NCI-H1105 treated with DMSO at 0.1 percent for 48 hours (cell line): ENCODE measurements at regions not wholly inside any gene's neighbourhood (a gene's known extent, or its start where the extent isn't known, plus 50 kb on each side); places are given as distances from the start of the nearest gene placed in this dataset.

Source experiments
- DNase-seq: peaks from one replicate; lab custom pipeline; 2025; lab: John Stamatoyannopoulos, UW

DNA sequence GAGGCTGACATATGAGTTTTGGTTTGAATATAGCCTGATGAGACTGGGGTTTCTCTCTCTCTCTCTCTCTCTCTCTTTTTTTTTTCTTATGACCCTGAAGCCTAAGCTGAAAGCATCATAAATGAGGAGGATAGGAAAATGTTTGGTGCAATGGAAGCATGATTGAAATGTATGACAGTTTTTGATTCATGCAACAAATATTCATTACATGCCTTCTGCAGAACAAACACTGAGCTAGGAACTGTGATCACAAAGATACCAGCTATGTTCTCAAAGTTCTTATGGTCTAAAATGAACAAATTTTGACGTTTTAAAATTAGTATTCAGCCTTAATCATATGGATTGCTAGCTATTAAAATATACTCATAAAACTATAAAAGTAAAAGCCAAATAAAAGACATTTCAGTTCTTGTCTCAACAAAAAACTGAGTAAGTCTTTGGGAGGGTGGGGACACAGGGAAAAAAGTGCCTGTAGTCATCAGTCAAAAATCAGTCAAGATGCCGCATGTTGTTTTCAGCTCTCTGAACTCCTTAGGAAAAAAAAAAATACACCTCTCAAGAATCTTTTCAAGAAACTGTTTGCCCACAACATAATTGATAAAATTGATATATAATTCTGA is 57.2 kb downstream of the NKX6-1 start:
- no peak for DNase-seq

DNA sequence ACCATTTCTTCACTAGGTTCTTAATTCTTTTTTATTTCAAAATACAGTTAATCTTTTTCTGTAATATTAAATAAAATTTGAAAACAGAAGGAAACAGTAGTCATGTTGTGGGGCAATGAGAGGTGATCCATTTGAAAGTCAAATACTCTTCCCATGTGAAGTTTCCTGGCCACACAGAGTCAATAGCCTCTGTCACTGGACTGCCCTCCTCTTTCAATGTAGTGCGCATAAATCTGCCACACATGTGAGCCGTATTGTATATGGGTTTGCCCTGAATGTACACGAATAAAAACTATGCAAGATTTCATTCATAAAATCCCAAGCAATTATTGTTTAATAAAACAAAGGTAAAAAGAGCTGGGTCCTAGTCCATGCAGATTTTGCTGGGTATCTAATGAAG is 59.1 kb downstream of the NKX6-1 start:
- DNase-seq = no peak

DNA sequence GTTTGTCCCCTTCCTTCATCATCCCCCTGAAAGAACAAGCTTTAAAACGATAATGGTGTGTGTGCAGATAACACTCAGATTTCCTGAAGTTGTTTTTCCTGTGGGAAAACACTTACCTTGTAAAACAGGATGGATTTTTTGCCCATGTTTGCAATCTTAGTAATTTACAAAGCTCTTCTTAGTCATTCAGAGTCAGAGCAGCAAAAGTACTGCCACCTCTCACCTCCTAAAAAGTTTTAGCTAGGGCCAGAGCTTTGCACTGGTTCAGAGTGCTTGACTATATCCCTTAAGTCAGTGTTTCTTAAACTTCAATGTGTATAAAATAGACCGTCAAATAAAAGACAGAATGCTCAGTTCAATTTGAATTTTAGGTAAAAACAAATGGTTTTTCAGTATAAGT is 62.3 kb downstream of the NKX6-1 start:
- DNase-seq = no peak

DNA sequence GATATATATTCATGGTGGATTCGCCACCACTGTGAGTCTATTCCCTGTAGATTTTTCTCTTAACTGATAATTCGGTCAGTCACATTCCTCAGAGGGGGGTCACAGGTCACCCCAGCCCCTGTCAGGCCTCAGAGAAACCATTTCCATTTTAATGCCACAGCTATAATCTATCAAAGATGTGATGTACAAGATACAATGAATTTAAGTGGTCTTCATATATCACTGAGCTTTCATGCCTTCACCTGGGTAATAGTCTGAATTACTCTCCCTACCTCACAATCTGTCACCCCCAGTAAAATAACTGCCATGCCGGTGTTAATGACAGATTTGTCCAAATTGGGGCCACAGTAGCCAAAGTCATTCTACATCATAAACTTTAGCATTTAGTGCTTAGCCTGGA is 64.7 kb downstream of the NKX6-1 start:
- DNase-seq = no peak

DNA sequence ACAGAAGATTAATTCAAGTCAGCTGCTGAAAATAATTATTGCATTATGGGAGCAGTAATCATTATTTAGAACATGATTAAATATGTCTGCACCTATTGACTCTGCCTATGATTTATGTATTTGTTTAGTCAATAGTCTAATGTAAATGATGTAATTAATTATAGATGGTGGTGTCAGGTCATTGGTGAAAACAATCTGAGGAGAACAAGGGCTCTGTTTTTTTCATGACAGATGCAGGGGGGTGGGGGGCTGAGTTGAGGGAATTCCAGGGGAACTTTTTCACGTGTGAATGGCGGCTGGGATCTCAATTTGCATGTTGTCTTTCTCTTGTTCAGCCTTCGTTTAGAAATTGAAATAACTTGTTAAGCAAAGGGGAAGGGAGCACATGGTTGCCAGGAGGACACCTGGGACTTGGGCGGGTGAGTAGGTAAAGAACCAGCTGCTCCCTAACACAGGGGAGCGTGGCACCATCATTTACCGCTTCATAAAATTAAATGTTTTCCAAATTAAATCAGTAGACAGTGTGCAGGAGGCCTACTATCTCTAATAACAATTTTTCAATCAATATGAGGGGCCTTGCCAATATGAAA is 65.4 kb downstream of the NKX6-1 start:
- peak; percentile 69 for DNase-seq

DNA sequence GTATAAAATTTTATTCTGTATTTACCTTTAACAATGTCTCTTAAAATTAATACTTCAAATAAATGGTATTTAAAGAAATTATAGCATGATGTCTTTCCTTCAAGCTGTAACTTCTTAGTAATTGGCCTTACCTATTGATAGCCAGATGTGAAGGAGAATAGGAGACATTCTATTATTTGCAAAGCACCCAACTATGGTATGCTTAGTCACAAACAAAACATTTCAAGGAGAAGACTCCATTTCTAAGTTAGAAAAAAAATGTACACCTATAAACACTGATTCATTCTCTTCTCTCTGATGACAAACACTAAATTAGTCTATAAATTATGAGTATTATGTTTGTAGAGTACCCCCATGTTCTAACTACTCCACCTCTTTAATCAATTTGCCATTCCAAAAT is 66.4 kb downstream of the NKX6-1 start:
- no peak for DNase-seq

DNA sequence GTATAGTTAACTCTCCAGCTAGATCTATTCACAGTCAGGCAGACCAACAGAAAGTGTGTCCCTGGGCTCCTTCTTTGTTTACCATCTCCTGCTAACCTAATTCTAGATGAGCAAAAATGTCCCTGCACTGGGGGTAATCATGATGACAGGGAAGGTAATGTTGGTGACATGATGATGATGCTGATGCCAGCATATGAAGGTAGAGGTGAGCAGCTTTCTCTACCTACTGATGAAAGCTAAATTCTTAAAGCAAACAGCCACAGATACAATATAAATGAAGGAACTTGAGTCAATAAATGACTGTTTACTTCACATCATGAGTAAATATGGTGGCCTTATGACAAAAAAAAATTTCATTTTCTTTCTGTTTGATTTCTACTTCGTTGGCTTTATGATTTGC is 78.5 kb downstream of the NKX6-1 start:
- no peak for DNase-seq

DNA sequence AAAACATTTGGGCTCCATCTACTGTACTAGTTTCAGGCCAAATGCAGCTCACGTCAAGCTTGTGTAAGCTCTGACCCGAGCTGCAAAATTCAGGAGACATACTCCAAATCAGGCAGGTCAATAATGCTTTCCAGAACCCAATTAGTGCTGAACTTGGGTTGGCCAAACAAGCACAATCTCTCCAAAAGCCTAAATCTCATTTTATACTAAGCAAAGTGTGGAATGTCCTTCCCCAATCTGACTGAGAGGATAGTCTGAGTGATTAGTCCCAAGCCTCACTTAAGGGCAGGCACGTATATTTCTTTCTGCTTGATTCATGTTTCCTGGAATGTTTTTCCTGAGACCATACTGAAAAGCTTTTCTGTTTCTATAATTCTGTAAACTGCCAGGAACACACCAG is 79.9 kb downstream of the NKX6-1 start:
- DNase-seq = no peak

DNA sequence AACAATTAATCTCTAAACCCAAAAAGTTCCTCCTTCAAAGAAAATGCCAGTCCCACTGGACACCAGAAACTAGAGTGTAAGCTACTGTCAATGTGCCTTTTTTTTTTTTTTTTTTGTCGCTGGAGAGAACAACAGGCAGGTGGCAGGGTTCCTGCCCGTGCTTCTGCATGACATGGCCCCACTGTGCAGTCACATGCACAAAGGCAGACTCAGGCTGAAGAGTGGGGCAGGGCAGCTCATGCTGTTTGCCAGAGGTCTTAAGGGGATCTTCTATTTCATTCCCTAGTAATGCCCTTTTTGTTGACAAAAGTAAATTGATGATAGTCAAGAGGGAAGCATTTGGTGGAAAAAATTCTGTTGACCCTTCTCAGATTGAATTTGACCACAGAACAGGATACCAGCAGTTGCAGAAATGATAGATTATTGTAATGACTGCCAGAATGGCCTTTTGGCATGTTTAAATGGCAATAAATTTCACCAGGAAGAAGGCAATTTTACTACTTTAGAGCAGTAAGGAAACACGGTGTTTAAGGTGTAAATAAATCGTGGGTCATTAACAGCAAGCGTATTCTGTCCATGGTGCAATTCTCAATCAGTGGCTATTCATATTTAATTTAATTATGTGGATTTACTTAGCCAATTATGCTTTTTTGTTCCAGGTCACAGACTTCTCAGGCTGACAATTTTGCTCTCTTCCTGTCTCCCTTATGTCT is 80.9 kb downstream of the NKX6-1 start:
- peak; percentile 56 for DNase-seq

DNA sequence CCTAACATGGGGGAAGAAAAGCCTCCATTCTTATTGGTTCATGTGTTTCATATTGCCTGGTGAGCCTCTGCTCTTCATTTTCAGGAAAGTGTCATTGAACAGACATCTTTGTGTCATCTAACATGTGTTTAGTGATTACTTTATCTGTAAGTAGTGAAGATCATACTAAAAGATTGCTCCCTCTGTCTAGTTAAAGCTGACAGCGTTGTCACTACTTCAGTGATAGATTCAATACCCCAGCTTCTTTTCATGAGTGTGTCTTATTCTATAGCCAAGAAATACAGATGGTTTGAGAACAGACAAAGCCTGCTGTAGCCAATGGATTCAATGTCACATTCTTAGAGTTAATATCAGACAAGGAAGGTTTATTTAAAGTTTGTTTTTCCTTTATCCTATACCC is 85.1 kb downstream of the NKX6-1 start:
- DNase-seq = no peak

DNA sequence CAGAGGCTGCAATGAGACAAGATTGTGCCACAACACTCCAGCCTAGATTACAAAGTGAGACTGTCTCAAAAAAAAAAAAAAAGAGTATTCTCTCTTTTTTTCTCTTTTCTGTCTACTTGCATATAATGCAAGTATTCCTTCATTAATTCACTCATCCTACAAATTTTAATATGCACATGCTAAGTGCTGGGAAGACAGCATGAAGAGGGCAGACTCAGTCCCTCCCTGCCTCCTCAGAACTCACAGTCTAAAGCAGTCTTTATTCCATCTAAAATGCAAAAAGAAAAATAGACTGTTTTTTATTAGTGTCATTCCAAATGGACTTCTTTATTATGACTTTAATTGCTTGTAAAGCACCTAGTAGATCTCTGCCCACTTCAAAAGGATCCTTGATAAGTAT is 85.6 kb downstream of the NKX6-1 start:
- no peak for DNase-seq

DNA sequence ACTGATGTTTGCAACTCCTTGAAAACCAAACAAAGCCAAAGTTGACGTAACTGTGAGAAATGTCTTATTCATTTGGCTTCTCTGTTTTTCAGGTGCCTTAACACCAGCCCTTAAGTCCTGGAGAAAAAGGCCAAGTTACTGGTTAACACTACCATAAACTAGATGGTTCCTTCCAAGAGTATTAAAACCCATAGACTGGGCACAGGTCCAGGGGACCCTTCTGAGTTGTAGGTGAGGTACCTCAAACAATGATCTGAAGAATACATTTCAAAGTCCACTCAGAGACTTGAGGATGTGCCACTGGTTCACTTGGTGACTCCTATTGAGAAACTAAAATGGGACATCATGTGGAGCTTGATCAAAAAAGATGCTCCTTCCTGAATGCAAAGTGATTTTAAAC is 87.0 kb downstream of the NKX6-1 start:
- no peak for DNase-seq

DNA sequence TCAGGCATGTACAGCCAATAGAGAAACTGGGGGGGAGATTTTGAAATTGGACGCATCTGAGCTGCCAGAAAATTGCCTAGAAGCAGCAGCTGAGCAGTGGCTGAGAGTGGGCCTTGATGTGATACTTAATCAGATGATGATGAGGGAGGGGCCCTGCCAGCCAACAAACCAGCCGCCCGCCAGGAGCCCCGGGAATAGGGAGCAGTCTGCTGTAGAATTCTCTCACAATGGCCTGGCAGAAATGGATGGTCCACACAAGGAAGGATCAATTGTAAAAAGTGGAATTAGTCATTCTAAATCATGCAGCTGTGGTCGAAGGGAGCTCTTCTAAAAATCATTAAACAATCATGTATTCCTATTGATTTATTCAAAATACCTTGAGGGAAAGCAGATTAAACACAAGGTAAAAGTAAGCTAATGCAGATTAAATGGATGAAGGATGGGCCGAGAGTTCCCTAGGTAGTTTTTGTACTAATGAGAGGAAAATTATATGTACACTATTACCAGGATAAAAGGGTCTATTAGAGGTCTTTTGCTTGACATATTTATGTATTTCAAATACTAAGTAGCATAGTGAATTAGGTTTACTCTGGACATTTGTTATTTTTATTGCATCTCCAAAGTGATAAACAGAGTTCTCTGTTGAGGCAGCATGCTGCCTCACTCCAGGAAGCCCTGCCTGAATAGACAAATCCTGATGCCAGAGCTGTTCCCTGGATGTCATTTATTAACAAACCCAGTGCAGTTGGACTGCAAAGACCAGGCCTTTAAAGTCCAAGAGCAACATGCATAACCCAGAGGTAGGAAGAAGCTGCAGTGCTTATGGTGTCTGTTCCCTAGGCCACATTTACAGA is 91.3 kb downstream of the NKX6-1 start:
- no peak for DNase-seq

DNA sequence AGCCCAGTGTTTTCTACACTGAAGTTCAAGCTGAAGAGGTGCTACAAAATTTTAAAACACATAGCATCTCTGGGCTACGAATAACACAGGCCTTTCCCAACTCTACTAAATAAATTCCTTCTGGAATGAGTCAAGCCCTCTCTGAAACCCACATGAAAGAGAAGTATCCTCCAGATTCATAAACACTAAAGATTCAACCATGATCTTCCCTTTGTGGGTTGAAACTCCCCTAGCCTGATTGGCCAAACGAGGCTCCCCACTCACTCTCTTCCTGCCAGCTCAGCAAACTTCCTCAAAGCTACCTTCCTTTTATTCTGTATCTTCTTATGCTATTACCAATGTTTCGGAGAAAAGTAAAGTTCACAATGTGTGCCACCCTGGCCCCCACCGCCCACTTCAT is 95.4 kb downstream of the NKX6-1 start:
- no peak for DNase-seq

DNA sequence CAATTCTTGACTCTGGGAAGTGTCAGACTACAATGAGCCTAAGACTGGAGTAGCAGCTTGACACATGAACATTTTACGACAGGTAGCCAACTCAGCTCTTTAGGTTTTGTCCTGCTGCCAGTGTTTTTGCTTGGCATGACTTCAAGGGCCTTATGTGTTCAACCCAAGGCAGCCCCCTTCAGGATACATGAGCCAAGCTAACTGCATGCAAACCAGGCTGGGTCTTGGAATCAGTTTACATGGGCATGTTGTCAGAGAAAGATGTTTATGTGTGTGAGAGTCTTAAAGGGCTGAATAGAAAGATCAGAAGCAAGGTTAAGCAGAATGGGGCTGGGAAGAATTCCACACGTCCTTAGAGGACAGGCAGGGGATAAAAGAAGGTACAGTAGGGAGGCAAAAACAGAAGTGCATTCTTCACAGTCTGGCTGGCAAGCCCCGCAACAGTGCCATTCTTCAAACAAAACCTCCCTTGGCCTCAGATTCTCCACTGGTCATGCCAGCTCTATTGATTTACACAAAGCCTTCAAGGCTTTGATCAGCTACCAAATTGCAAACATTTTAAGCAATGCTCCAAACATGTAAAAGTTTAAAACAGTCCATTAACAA is 97.3 kb downstream of the NKX6-1 start:
- DNase-seq = peak; percentile 80

DNA sequence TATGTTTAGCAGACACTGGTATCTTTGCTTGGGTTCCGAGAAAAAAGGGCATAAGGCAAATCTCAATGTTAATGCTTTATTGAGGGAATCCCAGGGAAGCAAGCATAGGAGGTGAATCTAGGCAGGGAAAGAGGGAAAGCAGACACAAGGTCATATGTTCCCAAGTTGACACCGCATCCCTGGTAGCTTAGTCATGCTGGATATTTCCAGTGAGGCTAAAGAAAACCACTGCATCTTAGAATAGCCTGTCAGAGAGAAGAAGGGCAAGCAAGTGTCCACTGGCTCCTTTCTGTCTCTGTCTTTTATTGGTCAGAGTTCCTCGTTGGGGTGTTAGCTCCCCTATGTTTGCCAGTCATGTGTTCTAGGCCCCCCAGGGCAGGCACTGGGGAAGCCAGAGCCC is 104.7 kb downstream of the NKX6-1 start:
- DNase-seq = no peak

DNA sequence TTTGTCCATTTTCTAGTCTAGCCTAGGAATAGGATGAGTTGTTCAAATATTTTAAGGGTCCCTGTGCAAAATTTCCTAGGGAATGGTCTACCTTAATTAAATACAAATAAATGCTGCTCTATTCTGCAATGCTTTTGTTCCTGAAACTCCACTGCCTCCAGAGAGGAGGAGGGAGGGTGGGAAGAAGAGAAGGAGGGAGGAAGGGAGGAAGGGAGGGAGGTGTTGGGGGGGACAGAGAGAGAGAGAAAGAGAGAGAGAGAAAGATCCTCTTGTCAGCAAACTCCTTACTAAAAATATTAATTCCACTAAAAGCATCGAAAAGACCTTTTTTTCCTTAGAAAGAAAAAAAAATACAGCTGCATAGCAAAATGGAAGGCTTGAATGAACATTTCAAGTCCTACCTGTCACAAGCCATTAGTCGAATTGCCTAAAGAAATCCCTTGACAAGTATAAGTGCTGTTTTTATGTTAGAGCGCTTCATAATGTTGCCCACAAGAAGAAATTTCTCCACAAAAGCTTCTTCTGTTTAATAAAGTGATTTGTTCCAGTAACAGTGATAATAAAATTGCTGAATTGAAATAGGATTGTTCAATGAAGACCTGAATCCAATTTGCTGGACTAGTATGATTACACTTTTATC is 106.0 kb downstream of the NKX6-1 start:
- no peak for DNase-seq

DNA sequence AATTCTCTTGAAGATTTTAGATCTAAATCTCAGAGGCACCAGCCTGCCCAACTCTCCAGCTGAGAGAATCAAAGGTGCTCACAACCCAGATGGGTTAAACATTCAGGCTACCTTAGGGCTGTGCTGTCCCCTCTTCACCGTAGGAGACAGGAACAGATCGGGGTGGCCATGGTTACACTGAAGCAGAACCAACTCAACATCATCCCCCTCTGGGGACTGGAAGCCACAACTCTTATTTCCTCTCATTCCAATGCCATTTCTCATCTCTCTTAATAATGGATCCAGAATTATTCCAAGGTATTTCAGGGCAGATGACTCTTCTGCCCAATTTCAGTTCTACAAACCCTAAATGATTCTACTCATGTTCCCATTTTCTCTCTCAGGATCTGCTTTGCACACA is 109.7 kb downstream of the NKX6-1 start:
- DNase-seq = no peak

DNA sequence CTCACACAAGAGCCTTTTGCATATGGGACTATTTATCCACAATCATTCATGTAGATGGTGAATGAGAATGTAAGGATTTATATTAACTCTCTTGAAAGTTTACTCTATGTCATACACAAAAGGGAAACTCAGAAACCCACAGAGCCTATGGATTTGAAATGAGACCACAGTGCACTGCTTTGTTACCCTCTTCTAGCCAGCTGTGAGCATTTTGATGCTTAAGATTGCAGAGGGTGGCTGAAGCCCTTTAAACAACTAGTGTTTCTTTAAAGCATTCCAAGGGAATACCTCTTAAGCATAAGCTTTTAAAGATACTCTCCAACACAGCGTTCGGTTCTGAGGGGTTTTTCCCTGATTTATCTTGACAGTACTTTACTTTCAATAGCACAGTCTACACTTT is 113.9 kb downstream of the NKX6-1 start:
- no peak for DNase-seq

DNA sequence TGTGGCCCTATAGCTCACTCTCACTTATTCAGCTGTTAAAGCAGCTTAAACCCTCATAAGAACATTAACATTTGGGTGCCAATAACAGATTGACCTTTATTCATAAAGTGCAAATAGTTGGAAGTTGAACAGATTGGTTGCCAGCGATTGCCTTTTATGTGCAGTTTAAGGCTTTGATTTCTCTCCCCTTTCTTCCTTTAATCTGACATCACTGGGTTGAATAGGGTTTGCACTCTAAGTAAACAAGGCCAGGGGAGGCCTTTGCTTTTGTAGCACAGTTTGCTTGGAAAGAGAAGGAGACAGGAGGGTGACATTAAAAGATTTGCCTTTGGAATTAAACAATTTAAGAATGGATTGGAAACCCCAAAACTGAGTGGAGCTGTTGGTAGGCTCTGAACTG is 114.3 kb downstream of the NKX6-1 start:
- DNase-seq = no peak

DNA sequence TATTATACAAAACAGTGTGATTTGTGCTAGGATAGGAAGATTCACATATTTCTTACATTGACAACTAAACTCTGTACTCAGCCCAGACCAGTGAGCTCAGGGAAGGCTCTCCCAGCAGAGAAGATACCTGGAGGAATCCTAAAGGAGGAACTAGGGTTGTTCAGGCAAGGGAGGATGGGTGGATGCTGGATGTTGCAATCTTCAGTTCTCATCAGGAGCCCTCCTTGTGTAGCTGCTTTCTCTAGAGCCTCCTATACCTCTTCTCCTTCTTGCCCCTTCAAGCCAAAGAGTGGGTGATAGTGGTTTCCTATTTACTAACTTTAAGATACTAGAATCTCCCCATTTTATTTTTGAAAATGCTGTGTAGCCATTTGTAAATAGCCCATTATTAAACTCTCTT is 117.3 kb downstream of the NKX6-1 start:
- no peak for DNase-seq
